Body of pancreas (tissue), 4 donors: ENCODE measurements at regions not wholly inside any gene's neighbourhood (a gene's known extent, or its start where the extent isn't known, plus 50 kb on each side); places are given as distances from the start of the nearest gene placed in this dataset.

Source experiments
- POLR2A ChIP-seq, 3 donors: fragments of 450-650 bp; IDR thresholded peaks; one replicate each; pipeline ENCODE4 v1.6.1; 2016; ENCODE audit warnings: antibody characterized with exemption in 3 of 3, mild to moderate bottlenecking in 2 of 3
- TF ChIP-seq, protein P1 (sequence below), 7 experiments: fragments of 450-650 bp in 4 of 7; fragments of 200-600 bp in 3 of 7; sonication (generic) in 3 of 7; IDR thresholded peaks; one replicate each; pipeline ENCODE4 v1.5.1; 2016 to 2019; ENCODE audit warnings: antibody characterized with exemption in 7 of 7

DNA sequence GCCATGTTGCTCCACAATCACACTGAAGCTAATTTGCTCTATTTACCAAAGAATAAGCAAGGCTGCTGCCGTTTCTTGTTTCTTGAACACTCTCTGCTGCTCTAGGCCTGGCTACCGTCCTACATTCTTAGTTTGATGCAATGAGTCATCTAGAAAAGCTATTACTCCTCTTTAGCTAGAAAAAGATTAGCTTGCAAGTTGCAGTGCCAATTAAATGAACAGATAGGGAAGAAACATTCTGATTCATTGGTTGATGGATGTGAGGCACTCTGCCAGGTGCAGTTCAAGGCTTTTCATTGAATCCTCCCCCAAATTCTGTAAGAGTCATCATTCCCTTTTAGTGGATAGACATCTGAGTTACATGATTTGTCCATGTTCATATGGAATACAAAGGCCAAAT, 807.7 kb upstream of the AMELY start:
- TF ChIP-seq, protein P1, sequence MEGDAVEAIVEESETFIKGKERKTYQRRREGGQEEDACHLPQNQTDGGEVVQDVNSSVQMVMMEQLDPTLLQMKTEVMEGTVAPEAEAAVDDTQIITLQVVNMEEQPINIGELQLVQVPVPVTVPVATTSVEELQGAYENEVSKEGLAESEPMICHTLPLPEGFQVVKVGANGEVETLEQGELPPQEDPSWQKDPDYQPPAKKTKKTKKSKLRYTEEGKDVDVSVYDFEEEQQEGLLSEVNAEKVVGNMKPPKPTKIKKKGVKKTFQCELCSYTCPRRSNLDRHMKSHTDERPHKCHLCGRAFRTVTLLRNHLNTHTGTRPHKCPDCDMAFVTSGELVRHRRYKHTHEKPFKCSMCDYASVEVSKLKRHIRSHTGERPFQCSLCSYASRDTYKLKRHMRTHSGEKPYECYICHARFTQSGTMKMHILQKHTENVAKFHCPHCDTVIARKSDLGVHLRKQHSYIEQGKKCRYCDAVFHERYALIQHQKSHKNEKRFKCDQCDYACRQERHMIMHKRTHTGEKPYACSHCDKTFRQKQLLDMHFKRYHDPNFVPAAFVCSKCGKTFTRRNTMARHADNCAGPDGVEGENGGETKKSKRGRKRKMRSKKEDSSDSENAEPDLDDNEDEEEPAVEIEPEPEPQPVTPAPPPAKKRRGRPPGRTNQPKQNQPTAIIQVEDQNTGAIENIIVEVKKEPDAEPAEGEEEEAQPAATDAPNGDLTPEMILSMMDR (IDR thresholded peaks at IDR 0.05), result no peak
- no peak for TF ChIP-seq POLR2A (IDR thresholded peaks at IDR 0.05)
